ENCODE measurements at regions not wholly inside any gene's neighbourhood (a gene's known extent, or its start where the extent isn't known, plus 50 kb on each side); places are given as distances from the start of the nearest gene placed in this dataset.
"Not testable (repeated sequence)": the region's sequence is repeated elsewhere in the genome, so short reads cannot be mapped to it uniquely, and the experiment has no call there.

DNA sequence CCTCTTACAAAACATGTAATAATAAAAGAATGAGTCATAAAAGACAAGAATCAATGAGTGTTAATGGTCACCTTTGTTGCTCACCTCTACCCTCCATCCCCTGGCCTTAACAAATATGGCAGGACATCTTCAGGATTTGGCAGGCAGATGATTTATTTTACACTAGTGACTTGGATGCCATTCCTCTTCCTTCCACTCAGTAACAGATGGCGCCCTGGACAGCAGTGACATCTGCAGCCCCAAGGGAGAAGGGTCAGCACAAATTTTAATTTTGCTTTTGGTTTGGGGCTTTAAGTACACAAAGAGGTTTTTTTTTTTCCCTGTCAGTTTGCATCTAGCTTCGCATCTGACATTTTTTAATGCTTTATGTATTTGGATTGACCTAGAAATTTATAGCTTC, 188.9 kb downstream of the ZNF92 start:
- peak; percentile 48 for TF ChIP-seq STAG1 (CRISPR knock-in tag; IDR thresholded peaks at IDR 0.05)
- H4K20me1 ChIP-seq (ENCODE audit: insufficient read depth, low read length); H3K27ac ChIP-seq (ENCODE audit: extremely low read length, insufficient read depth, low read length); H3K9me3 ChIP-seq (ENCODE audit: low read length); intact Hi-C loops (cut with micrococcal nuclease; ENCODE audit: unreplicated experiment); H3K4me1 ChIP-seq (ENCODE audit: insufficient read depth, low read length); H3K4me2 ChIP-seq (ENCODE audit: low read depth, low read length); H2AFZ ChIP-seq (ENCODE audit: low read length); CTCF ChIA-PET (ENCODE audit: low intra/inter-chr PET ratio, low total read pairs); in situ Hi-C loops (cut with HindIII; ENCODE audit: extremely low pct_ligation_motif_present, low pct_unique_long_range_greater_than_20kb); H3K36me3 ChIP-seq (replicated peaks in 1 of 2; ENCODE audit: control insufficient read depth in 1 of 2, insufficient read depth in 2 of 2, low read length in 2 of 2); H3K4me3 ChIP-seq (replicated peaks in 1 of 3; ENCODE audit: insufficient read depth in 1 of 3, low read depth in 2 of 3, low read length in 3 of 3); H3K79me2 ChIP-seq (ENCODE audit: insufficient read depth, low read length); BruUV-seq (replicated peaks); DNase-seq (ENCODE audit: low spot score); H3K27me3 ChIP-seq (ENCODE audit: control insufficient read depth in 1 of 2, insufficient read depth in 2 of 2, low read length in 2 of 2); POLR2A ChIA-PET; FAIRE-seq; H3K9ac ChIP-seq (ENCODE audit: insufficient read depth, low read depth, low read length): not testable (repeated sequence)
- WGBS (ENCODE audit: low lambda C conversion rate): 0% methylated on average over 1 of the region's 2 CpGs
- peak; percentile 98 for ATAC-seq

DNA sequence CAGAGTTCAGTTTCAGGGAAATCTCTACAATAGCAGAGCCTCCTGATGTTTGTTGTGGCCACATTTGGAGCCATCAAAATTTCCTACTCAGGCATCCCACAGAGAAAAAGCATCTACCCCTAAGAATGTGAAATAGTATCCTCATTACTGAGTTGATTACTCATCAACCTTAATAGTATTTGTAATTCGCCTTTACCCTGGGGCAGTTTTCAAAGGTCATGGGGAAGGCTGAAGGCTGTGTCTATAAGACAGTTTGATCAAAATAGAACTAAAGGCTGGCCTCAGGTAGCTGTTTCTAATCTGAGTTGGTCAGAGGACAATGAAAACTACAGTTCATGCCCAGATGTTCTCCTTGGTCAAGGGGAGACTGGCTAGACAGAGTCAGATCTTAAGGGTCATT, 189.7 kb downstream of the ZNF92 start:
- in situ Hi-C loops (cut with HindIII; ENCODE audit: extremely low pct_ligation_motif_present, low pct_unique_long_range_greater_than_20kb): not testable (repeated sequence)
- no CpG with 5 or more reads among the region's 1 CpG for WGBS (ENCODE audit: low lambda C conversion rate)

DNA sequence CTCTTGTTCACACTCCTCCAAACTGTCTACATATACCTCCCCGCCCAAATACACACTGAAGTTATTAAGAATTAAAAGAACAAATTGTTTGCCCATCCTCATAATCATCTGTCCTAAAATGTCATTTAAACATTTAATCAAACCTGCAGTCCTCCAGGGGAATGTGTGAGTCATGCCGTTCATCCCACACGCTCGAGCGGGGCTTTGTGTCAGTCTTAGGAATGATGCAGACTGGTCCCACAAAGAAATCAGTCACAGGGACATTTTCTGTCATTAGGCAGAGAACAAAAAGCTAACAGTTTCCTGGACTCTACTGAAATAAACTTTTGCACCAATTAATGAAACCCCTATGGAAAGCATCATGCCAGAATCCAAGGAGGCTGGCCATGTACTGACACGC, 194.6 kb downstream of the ZNF92 start:
- BruUV-seq (replicated peaks); ATAC-seq; H3K4me1 ChIP-seq (ENCODE audit: insufficient read depth, low read length); DNase-seq (ENCODE audit: low spot score); H3K9ac ChIP-seq (ENCODE audit: insufficient read depth, low read depth, low read length); H3K4me3 ChIP-seq (replicated peaks in 1 of 3; ENCODE audit: insufficient read depth in 1 of 3, low read depth in 2 of 3, low read length in 3 of 3); H3K9me3 ChIP-seq (ENCODE audit: low read length); H2AFZ ChIP-seq (ENCODE audit: low read length); H3K27ac ChIP-seq (ENCODE audit: extremely low read length, insufficient read depth, low read length); intact Hi-C loops (cut with micrococcal nuclease; ENCODE audit: unreplicated experiment); H3K27me3 ChIP-seq (ENCODE audit: control insufficient read depth in 1 of 2, insufficient read depth in 2 of 2, low read length in 2 of 2); CTCF ChIA-PET (ENCODE audit: low intra/inter-chr PET ratio, low total read pairs); H3K79me2 ChIP-seq (ENCODE audit: insufficient read depth, low read length); POLR2A ChIA-PET; H4K20me1 ChIP-seq (ENCODE audit: insufficient read depth, low read length); H3K36me3 ChIP-seq (replicated peaks in 1 of 2; ENCODE audit: control insufficient read depth in 1 of 2, insufficient read depth in 2 of 2, low read length in 2 of 2); in situ Hi-C loops (cut with HindIII; ENCODE audit: extremely low pct_ligation_motif_present, low pct_unique_long_range_greater_than_20kb); FAIRE-seq; H3K4me2 ChIP-seq (ENCODE audit: low read depth, low read length): not testable (repeated sequence)
- WGBS (ENCODE audit: low lambda C conversion rate): no CpG with 5 or more reads among the region's 6 CpGs

More for the DNA sequence above, 189.7 kb downstream of the ZNF92 start:
- H3K9me3 ChIP-seq (ENCODE audit: low read length); H3K36me3 ChIP-seq (replicated peaks in 1 of 2; ENCODE audit: control insufficient read depth in 1 of 2, insufficient read depth in 2 of 2, low read length in 2 of 2); ATAC-seq; H4K20me1 ChIP-seq (ENCODE audit: insufficient read depth, low read length); H3K4me2 ChIP-seq (ENCODE audit: low read depth, low read length); H3K4me1 ChIP-seq (ENCODE audit: insufficient read depth, low read length); CTCF ChIA-PET (ENCODE audit: low intra/inter-chr PET ratio, low total read pairs); H2AFZ ChIP-seq (ENCODE audit: low read length); H3K9ac ChIP-seq (ENCODE audit: insufficient read depth, low read depth, low read length); FAIRE-seq; DNase-seq (ENCODE audit: low spot score); POLR2A ChIA-PET; H3K27ac ChIP-seq (ENCODE audit: extremely low read length, insufficient read depth, low read length); H3K27me3 ChIP-seq (ENCODE audit: control insufficient read depth in 1 of 2, insufficient read depth in 2 of 2, low read length in 2 of 2); intact Hi-C loops (cut with micrococcal nuclease; ENCODE audit: unreplicated experiment); H3K79me2 ChIP-seq (ENCODE audit: insufficient read depth, low read length); BruUV-seq (replicated peaks); H3K4me3 ChIP-seq (replicated peaks in 1 of 3; ENCODE audit: insufficient read depth in 1 of 3, low read depth in 2 of 3, low read length in 3 of 3): not testable (repeated sequence)

DNA sequence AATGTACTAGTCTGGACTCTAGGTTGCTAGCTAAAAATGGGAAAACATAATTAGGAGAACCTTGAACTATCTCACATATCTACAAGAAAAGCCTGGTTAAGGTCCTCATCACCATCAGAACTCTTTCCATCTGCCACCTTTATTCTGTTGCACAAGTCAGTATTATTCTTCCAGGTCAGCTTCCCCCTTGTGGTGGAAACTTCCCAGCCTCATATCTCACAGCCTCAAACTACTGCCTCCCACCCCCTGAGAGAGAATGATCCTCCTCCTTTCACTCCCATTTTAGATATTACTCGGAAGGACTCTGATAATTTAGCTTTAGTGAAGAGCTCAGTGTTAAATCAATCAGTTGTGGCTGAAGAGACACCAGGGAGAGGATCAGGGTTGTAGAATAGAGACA, 197.3 kb downstream of the ZNF92 start:
- H3K4me2 ChIP-seq (ENCODE audit: low read depth, low read length); in situ Hi-C loops (cut with HindIII; ENCODE audit: extremely low pct_ligation_motif_present, low pct_unique_long_range_greater_than_20kb); H3K36me3 ChIP-seq (replicated peaks in 1 of 2; ENCODE audit: control insufficient read depth in 1 of 2, insufficient read depth in 2 of 2, low read length in 2 of 2); H3K27ac ChIP-seq (ENCODE audit: extremely low read length, insufficient read depth, low read length); DNase-seq (ENCODE audit: low spot score); FAIRE-seq; CTCF ChIA-PET (ENCODE audit: low intra/inter-chr PET ratio, low total read pairs); H3K9ac ChIP-seq (ENCODE audit: insufficient read depth, low read depth, low read length); POLR2A ChIA-PET; H2AFZ ChIP-seq (ENCODE audit: low read length); BruUV-seq (replicated peaks); H3K9me3 ChIP-seq (ENCODE audit: low read length); H3K27me3 ChIP-seq (ENCODE audit: control insufficient read depth in 1 of 2, insufficient read depth in 2 of 2, low read length in 2 of 2); H3K4me1 ChIP-seq (ENCODE audit: insufficient read depth, low read length); H4K20me1 ChIP-seq (ENCODE audit: insufficient read depth, low read length); H3K4me3 ChIP-seq (replicated peaks in 1 of 3; ENCODE audit: insufficient read depth in 1 of 3, low read depth in 2 of 3, low read length in 3 of 3); H3K79me2 ChIP-seq (ENCODE audit: insufficient read depth, low read length); intact Hi-C loops (cut with micrococcal nuclease; ENCODE audit: unreplicated experiment): not testable (repeated sequence)
- ATAC-seq: peak; percentile 72
- WGBS (ENCODE audit: low lambda C conversion rate): no CpG with 5 or more reads among the region's 1 CpG
